ENCODE measurements at regions not wholly inside any gene's neighbourhood (a gene's known extent, or its start where the extent isn't known, plus 50 kb on each side); places are given as distances from the start of the nearest gene placed in this dataset.
"Not testable (repeated sequence)": the region's sequence is repeated elsewhere in the genome, so short reads cannot be mapped to it uniquely, and the experiment has no call there.

- Mint-ChIP-seq H3K4me3 (no peak overlapping the region), H3K4me1 (no peaks in the 10 kb centered on the region), H3K27me3 (no peaks in the 10 kb centered on the region), H3K9me3 (ENCODE audit: insufficient read depth) (peaks cover 4% of the 10 kb centered on the region), H3K27ac (no peak overlapping the region)
- POLR2A ChIA-PET, result no interaction called here
- Histone ChIP-seq H3K4me2 (replicated peaks; ENCODE audit: low read depth, low read length, poor library complexity, severe bottlenecking) (no peak overlapping the region), H3K36me3 (replicated peaks in 1 of 2; ENCODE audit: control extremely low read depth in 1 of 2, control insufficient read depth in 1 of 2, extremely low read depth in 1 of 2, insufficient read depth in 2 of 2, low read length in 1 of 2) (no peaks in the 10 kb centered on the region), H3K9me3 (ENCODE audit: control extremely low read depth in 1 of 3, control insufficient read depth in 2 of 3, insufficient read depth in 1 of 3, low read length in 2 of 3) (no peaks in the 10 kb centered on the region), H3K27ac (ENCODE audit: low read length in 2 of 2) (no peak overlapping the region), H3K4me3 (ENCODE audit: control extremely low read depth in 1 of 5, extremely low read depth in 1 of 5, insufficient read depth in 1 of 5, low read depth in 2 of 5, low read length in 4 of 5) (no peak overlapping the region), H4K20me1 (ENCODE audit: control insufficient read depth, insufficient read depth, low read length, poor library complexity, severe bottlenecking) (no peaks in the 10 kb centered on the region), H3K27me3 (replicated peaks in 1 of 4; ENCODE audit: control extremely low read depth in 1 of 4, control insufficient read depth in 3 of 4, insufficient read depth in 4 of 4, low read length in 3 of 4) (no peaks in the 10 kb centered on the region), H3K79me2 (ENCODE audit: control insufficient read depth, insufficient read depth, low read length) (no peaks in the 10 kb centered on the region), H3K4me1 (ENCODE audit: control insufficient read depth in 2 of 2, insufficient read depth in 2 of 2, low read length in 2 of 2) (no peaks in the 10 kb centered on the region), H2AFZ (ENCODE audit: insufficient read depth, low read depth, low read length, poor library complexity, severe bottlenecking) (no peak overlapping the region), H3K9ac (ENCODE audit: low read length) (no peak overlapping the region)
- DNase-seq (no peak), ATAC-seq (ENCODE audit: low read depth) (no peak)
- whole genome bisulfite sequencing (ENCODE audit: insufficient coverage), result no CpG with 5 or more reads among the region's 1 CpG
- no peak for TF ChIP-seq CTCF (IDR thresholded peaks at IDR 0.05)
- TF ChIP-seq EZH2 (IDR thresholded peaks at IDR 0.05; ENCODE audit: borderline replicate concordance, insufficient read depth, low read depth, low read length, poor library complexity, severe bottlenecking), result no peak
- CTCF ChIA-PET, result no interaction called here
- intact Hi-C loops (cut with micrococcal nuclease), result no loop called here
Measured at GRCh38 chr3:94821241-94821640, 758.4 kb downstream of the NSUN3 start.

GRCh38 chr3:94822298-94822697 lies 759.4 kb downstream of the NSUN3 start:
- H3K4me3 ChIP-seq (ENCODE audit: control extremely low read depth in 1 of 5, extremely low read depth in 1 of 5, insufficient read depth in 1 of 5, low read depth in 2 of 5, low read length in 4 of 5), result no peak overlapping the region
- intact Hi-C loops (cut with micrococcal nuclease), result no loop called here
- no peaks in the 10 kb centered on the region for H4K20me1 ChIP-seq (ENCODE audit: control insufficient read depth, insufficient read depth, low read length, poor library complexity, severe bottlenecking)
- H3K4me2 ChIP-seq (replicated peaks; ENCODE audit: low read depth, low read length, poor library complexity, severe bottlenecking), result no peak overlapping the region
- H3K27ac ChIP-seq (ENCODE audit: low read length in 2 of 2), result no peak overlapping the region
- no peak overlapping the region for H3K9ac ChIP-seq (ENCODE audit: low read length)
- H3K27ac Mint-ChIP-seq, result no peak overlapping the region
- H3K27me3 Mint-ChIP-seq, result no peaks in the 10 kb centered on the region
- H3K4me1 Mint-ChIP-seq, result no peaks in the 10 kb centered on the region
- H3K9me3 ChIP-seq (ENCODE audit: control extremely low read depth in 1 of 3, control insufficient read depth in 2 of 3, insufficient read depth in 1 of 3, low read length in 2 of 3), result no peaks in the 10 kb centered on the region
- no peaks in the 10 kb centered on the region for H3K79me2 ChIP-seq (ENCODE audit: control insufficient read depth, insufficient read depth, low read length)
- ChIA-PET POLR2A (no interaction called here), CTCF (no interaction called here)
- H3K36me3 ChIP-seq (replicated peaks in 1 of 2; ENCODE audit: control extremely low read depth in 1 of 2, control insufficient read depth in 1 of 2, extremely low read depth in 1 of 2, insufficient read depth in 2 of 2, low read length in 1 of 2), result no peaks in the 10 kb centered on the region
- peaks cover 4% of the 10 kb centered on the region for H3K9me3 Mint-ChIP-seq (ENCODE audit: insufficient read depth)
- ATAC-seq (ENCODE audit: low read depth) (no peak), DNase-seq (no peak)
- TF ChIP-seq CTCF (IDR thresholded peaks at IDR 0.05), result no peak
- H3K4me3 Mint-ChIP-seq, result no peak overlapping the region
- no peaks in the 10 kb centered on the region for H3K4me1 ChIP-seq (ENCODE audit: control insufficient read depth in 2 of 2, insufficient read depth in 2 of 2, low read length in 2 of 2)
- WGBS (ENCODE audit: insufficient coverage), result no CpG with 5 or more reads among the region's 2 CpGs
- H3K27me3 ChIP-seq (replicated peaks in 1 of 4; ENCODE audit: control extremely low read depth in 1 of 4, control insufficient read depth in 3 of 4, insufficient read depth in 4 of 4, low read length in 3 of 4), result no peaks in the 10 kb centered on the region
- H2AFZ ChIP-seq (ENCODE audit: insufficient read depth, low read depth, low read length, poor library complexity, severe bottlenecking), result no peak overlapping the region

GRCh38 chr3:94846251-94846650 lies 783.4 kb downstream of the NSUN3 start:
- H3K79me2 ChIP-seq (ENCODE audit: control insufficient read depth, insufficient read depth, low read length); H3K27ac Mint-ChIP-seq; H3K4me3 Mint-ChIP-seq; H3K9me3 ChIP-seq (ENCODE audit: control extremely low read depth in 1 of 3, control insufficient read depth in 2 of 3, insufficient read depth in 1 of 3, low read length in 2 of 3); H3K27me3 Mint-ChIP-seq; H3K4me1 Mint-ChIP-seq; POLR2A ChIA-PET; H4K20me1 ChIP-seq (ENCODE audit: control insufficient read depth, insufficient read depth, low read length, poor library complexity, severe bottlenecking); intact Hi-C loops (cut with micrococcal nuclease); H3K27ac ChIP-seq (ENCODE audit: low read length in 2 of 2); H3K4me1 ChIP-seq (ENCODE audit: control insufficient read depth in 2 of 2, insufficient read depth in 2 of 2, low read length in 2 of 2); CTCF ChIA-PET; H2AFZ ChIP-seq (ENCODE audit: insufficient read depth, low read depth, low read length, poor library complexity, severe bottlenecking); H3K9me3 Mint-ChIP-seq (ENCODE audit: insufficient read depth); H3K9ac ChIP-seq (ENCODE audit: low read length); H3K36me3 ChIP-seq (replicated peaks in 1 of 2; ENCODE audit: control extremely low read depth in 1 of 2, control insufficient read depth in 1 of 2, extremely low read depth in 1 of 2, insufficient read depth in 2 of 2, low read length in 1 of 2); H3K4me2 ChIP-seq (replicated peaks; ENCODE audit: low read depth, low read length, poor library complexity, severe bottlenecking); DNase-seq; H3K27me3 ChIP-seq (replicated peaks in 1 of 4; ENCODE audit: control extremely low read depth in 1 of 4, control insufficient read depth in 3 of 4, insufficient read depth in 4 of 4, low read length in 3 of 4); ATAC-seq (ENCODE audit: low read depth); H3K4me3 ChIP-seq (ENCODE audit: control extremely low read depth in 1 of 5, extremely low read depth in 1 of 5, insufficient read depth in 1 of 5, low read depth in 2 of 5, low read length in 4 of 5): not testable (repeated sequence)
- WGBS (ENCODE audit: insufficient coverage), result 94% methylated on average over 10 of the region's 10 CpGs

All from B cell (primary cell).